ENCODE measurements at regions not wholly inside any gene's neighbourhood (a gene's known extent, or its start where the extent isn't known, plus 50 kb on each side); places are given as distances from the start of the nearest gene placed in this dataset.

GRCh38 chr2:151037434-151037833 is 224.2 kb downstream of the RBM43 start:
- no peaks in the 10 kb centered on the region for H3K27me3 ChIP-seq (replicated peaks in 1 of 2; ENCODE audit: control insufficient read depth in 2 of 2, extremely low read depth in 1 of 2, insufficient read depth in 2 of 2, low read length in 1 of 2)
- ChIA-PET POLR2A (no interaction called here), CTCF (no interaction called here)
- WGBS (ENCODE audit: insufficient coverage) = 62% methylated on average over 3 of the region's 4 CpGs
- Mint-ChIP-seq H3K4me1 (no peaks in the 10 kb centered on the region), H3K27ac (no peak overlapping the region), H3K27me3 (peaks cover 9 to 14% of the 10 kb centered on the region in 2 donors), H3K9me3 (no peaks in the 10 kb centered on the region), H3K4me3 (no peak overlapping the region), H3K36me3 (no peaks in the 10 kb centered on the region)
- no peaks in the 10 kb centered on the region for H3K9me3 ChIP-seq
- no peak for DNase-seq
- no peaks in the 10 kb centered on the region for H3K36me3 ChIP-seq (ENCODE audit: control insufficient read depth in 2 of 2, extremely low read depth in 1 of 2, insufficient read depth in 1 of 2, low read length in 1 of 2)
- H3K4me1 ChIP-seq (ENCODE audit: control insufficient read depth in 1 of 2, extremely low read depth in 1 of 2, insufficient read depth in 2 of 2, low read length in 2 of 2) = no peaks in the 10 kb centered on the region
- ATAC-seq (replicated peaks in 1 of 4) = no peak
- H3K27ac ChIP-seq (ENCODE audit: low read length) = no peak overlapping the region
- H3K4me3 ChIP-seq (ENCODE audit: control insufficient read depth in 1 of 2, extremely low read depth in 1 of 2, low read length in 1 of 2) = no peak overlapping the region

GRCh38 chr2:151033271-151034248 is 228.1 kb downstream of the RBM43 start:
- peaks cover 10 to 16% of the 10 kb centered on the region in 2 donors for H3K27me3 Mint-ChIP-seq
- WGBS (ENCODE audit: insufficient coverage) = no CpG with 5 or more reads among the region's 4 CpGs
- Histone ChIP-seq H3K27me3 (replicated peaks in 1 of 2; ENCODE audit: control insufficient read depth in 2 of 2, extremely low read depth in 1 of 2, insufficient read depth in 2 of 2, low read length in 1 of 2) (no peaks in the 10 kb centered on the region), H3K9me3 (no peaks in the 10 kb centered on the region), H3K36me3 (ENCODE audit: control insufficient read depth in 2 of 2, extremely low read depth in 1 of 2, insufficient read depth in 1 of 2, low read length in 1 of 2) (no peaks in the 10 kb centered on the region), H3K4me1 (ENCODE audit: control insufficient read depth in 1 of 2, extremely low read depth in 1 of 2, insufficient read depth in 2 of 2, low read length in 2 of 2) (no peaks in the 10 kb centered on the region), H3K27ac (ENCODE audit: low read length) (no peak overlapping the region), H3K4me3 (ENCODE audit: control insufficient read depth in 1 of 2, extremely low read depth in 1 of 2, low read length in 1 of 2) (no peak overlapping the region)
- DNase-seq (no peak), ATAC-seq (replicated peaks in 1 of 4) (no peak)
- CTCF ChIA-PET = interaction anchor here in 1 of 2 donors (1.0 kb wide), 1 partner anchor 18 kb away, joined by 3 read pairs; no protein-coding TSS in a partner anchor
- POLR2A ChIA-PET = no interaction called here
- H3K4me1 Mint-ChIP-seq = peaks cover 6 to 14% (median 10%) of the 10 kb centered on the region in 3 donors
- no peaks in the 10 kb centered on the region for H3K9me3 Mint-ChIP-seq
- no peaks in the 10 kb centered on the region for H3K36me3 Mint-ChIP-seq
- H3K4me3 Mint-ChIP-seq = no peak overlapping the region
- no peak overlapping the region for H3K27ac Mint-ChIP-seq

- Histone ChIP-seq H3K27me3 (replicated peaks in 1 of 2; ENCODE audit: control insufficient read depth in 2 of 2, extremely low read depth in 1 of 2, insufficient read depth in 2 of 2, low read length in 1 of 2) (no peaks in the 10 kb centered on the region), H3K27ac (ENCODE audit: low read length) (no peak overlapping the region), H3K4me1 (ENCODE audit: control insufficient read depth in 1 of 2, extremely low read depth in 1 of 2, insufficient read depth in 2 of 2, low read length in 2 of 2) (no peaks in the 10 kb centered on the region), H3K4me3 (ENCODE audit: control insufficient read depth in 1 of 2, extremely low read depth in 1 of 2, low read length in 1 of 2) (no peak overlapping the region), H3K9me3 (no peaks in the 10 kb centered on the region), H3K36me3 (ENCODE audit: control insufficient read depth in 2 of 2, extremely low read depth in 1 of 2, insufficient read depth in 1 of 2, low read length in 1 of 2) (no peaks in the 10 kb centered on the region)
- H3K36me3 Mint-ChIP-seq = no peaks in the 10 kb centered on the region
- no CpG with 5 or more reads among the region's 2 CpGs for WGBS (ENCODE audit: insufficient coverage)
- ChIA-PET POLR2A (no interaction called here), CTCF (no interaction called here)
- no peak overlapping the region for H3K4me3 Mint-ChIP-seq
- no peak overlapping the region for H3K27ac Mint-ChIP-seq
- ATAC-seq (replicated peaks in 1 of 4) (no peak), DNase-seq (no peak)
- H3K27me3 Mint-ChIP-seq = peaks cover 6 to 12% of the 10 kb centered on the region in 2 donors
- no peaks in the 10 kb centered on the region for H3K9me3 Mint-ChIP-seq
- H3K4me1 Mint-ChIP-seq = peaks cover 6 to 18% (median 15%) of the 10 kb centered on the region in 3 donors
These were observed 228.9 kb downstream of the RBM43 start for GRCh38 chr2:151032741-151033191.

- ChIA-PET CTCF (no interaction called here), POLR2A (no interaction called here)
- no peaks in the 10 kb centered on the region for H3K9me3 Mint-ChIP-seq
- no peaks in the 10 kb centered on the region for H3K27me3 ChIP-seq (replicated peaks in 1 of 2; ENCODE audit: control insufficient read depth in 2 of 2, extremely low read depth in 1 of 2, insufficient read depth in 2 of 2, low read length in 1 of 2)
- H3K27me3 Mint-ChIP-seq = peaks cover 5 to 12% of the 10 kb centered on the region in 2 donors
- DNase-seq (no peak), ATAC-seq (replicated peaks in 1 of 4) (no peak)
- H3K36me3 ChIP-seq (ENCODE audit: control insufficient read depth in 2 of 2, extremely low read depth in 1 of 2, insufficient read depth in 1 of 2, low read length in 1 of 2) = no peaks in the 10 kb centered on the region
- no peak overlapping the region for H3K27ac Mint-ChIP-seq
- no peaks in the 10 kb centered on the region for H3K4me1 ChIP-seq (ENCODE audit: control insufficient read depth in 1 of 2, extremely low read depth in 1 of 2, insufficient read depth in 2 of 2, low read length in 2 of 2)
- 78% methylated on average over 4 of the region's 8 CpGs for WGBS (ENCODE audit: insufficient coverage)
- no peak overlapping the region for H3K4me3 ChIP-seq (ENCODE audit: control insufficient read depth in 1 of 2, extremely low read depth in 1 of 2, low read length in 1 of 2)
- H3K27ac ChIP-seq (ENCODE audit: low read length) = no peak overlapping the region
- H3K36me3 Mint-ChIP-seq = no peaks in the 10 kb centered on the region
- H3K4me3 Mint-ChIP-seq = no peak overlapping the region
- H3K9me3 ChIP-seq = no peaks in the 10 kb centered on the region
- H3K4me1 Mint-ChIP-seq = peaks cover 6 to 24% (median 22%) of the 10 kb centered on the region in 3 donors
These were observed 230.9 kb downstream of the RBM43 start for GRCh38 chr2:151030663-151031230.

GRCh38 chr2:151029406-151030157 is 232.1 kb downstream of the RBM43 start:
- no peaks in the 10 kb centered on the region for H3K9me3 ChIP-seq
- H3K9me3 Mint-ChIP-seq = no peaks in the 10 kb centered on the region
- H3K27ac ChIP-seq (ENCODE audit: low read length) = no peak overlapping the region
- ATAC-seq (replicated peaks in 1 of 4) (no peak), DNase-seq (no peak)
- no peak overlapping the region for H3K4me3 ChIP-seq (ENCODE audit: control insufficient read depth in 1 of 2, extremely low read depth in 1 of 2, low read length in 1 of 2)
- ChIA-PET POLR2A (no interaction called here), CTCF (interaction anchor here in 1 of 2 donors (0.7 kb wide), 1 partner anchor 97 kb away, joined by 4 read pairs; no protein-coding TSS in a partner anchor)
- 79% methylated on average over 2 of the region's 4 CpGs for WGBS (ENCODE audit: insufficient coverage)
- peak overlapping the region in 2 of 3 donors; percentile 7 to 21 for H3K4me3 Mint-ChIP-seq
- no peaks in the 10 kb centered on the region for H3K36me3 ChIP-seq (ENCODE audit: control insufficient read depth in 2 of 2, extremely low read depth in 1 of 2, insufficient read depth in 1 of 2, low read length in 1 of 2)
- H3K36me3 Mint-ChIP-seq = no peaks in the 10 kb centered on the region
- peaks cover 5 to 7% of the 10 kb centered on the region in 2 donors for H3K27me3 Mint-ChIP-seq
- H3K4me1 ChIP-seq (ENCODE audit: control insufficient read depth in 1 of 2, extremely low read depth in 1 of 2, insufficient read depth in 2 of 2, low read length in 2 of 2) = no peaks in the 10 kb centered on the region
- H3K27me3 ChIP-seq (replicated peaks in 1 of 2; ENCODE audit: control insufficient read depth in 2 of 2, extremely low read depth in 1 of 2, insufficient read depth in 2 of 2, low read length in 1 of 2) = no peaks in the 10 kb centered on the region
- peaks cover 6 to 24% (median 22%) of the 10 kb centered on the region in 3 donors for H3K4me1 Mint-ChIP-seq
- no peak overlapping the region for H3K27ac Mint-ChIP-seq

GRCh38 chr2:151028691-151029176 is 232.9 kb downstream of the RBM43 start:
- Mint-ChIP-seq H3K4me1 (peaks cover 6 to 24% (median 22%) of the 10 kb centered on the region in 3 donors), H3K4me3 (no peak overlapping the region), H3K27me3 (peaks cover 4 to 9% of the 10 kb centered on the region in 2 donors), H3K36me3 (no peaks in the 10 kb centered on the region), H3K27ac (no peak overlapping the region), H3K9me3 (no peaks in the 10 kb centered on the region)
- H3K4me3 ChIP-seq (ENCODE audit: control insufficient read depth in 1 of 2, extremely low read depth in 1 of 2, low read length in 1 of 2) = no peak overlapping the region
- DNase-seq (no peak), ATAC-seq (replicated peaks in 1 of 4) (no peak)
- H3K4me1 ChIP-seq (ENCODE audit: control insufficient read depth in 1 of 2, extremely low read depth in 1 of 2, insufficient read depth in 2 of 2, low read length in 2 of 2) = no peaks in the 10 kb centered on the region
- H3K27ac ChIP-seq (ENCODE audit: low read length) = no peak overlapping the region
- H3K27me3 ChIP-seq (replicated peaks in 1 of 2; ENCODE audit: control insufficient read depth in 2 of 2, extremely low read depth in 1 of 2, insufficient read depth in 2 of 2, low read length in 1 of 2) = no peaks in the 10 kb centered on the region
- CTCF ChIA-PET = no interaction called here
- POLR2A ChIA-PET = interaction anchor here in 1 of 2 donors (0.7 kb wide), 1 partner anchor 155 kb away, joined by 7 read pairs; no protein-coding TSS in a partner anchor
- no peaks in the 10 kb centered on the region for H3K36me3 ChIP-seq (ENCODE audit: control insufficient read depth in 2 of 2, extremely low read depth in 1 of 2, insufficient read depth in 1 of 2, low read length in 1 of 2)
- no peaks in the 10 kb centered on the region for H3K9me3 ChIP-seq

Data from T-cell (primary cell).